ENCODE measurements at regions not wholly inside any gene's neighbourhood (a gene's known extent, or its start where the extent isn't known, plus 50 kb on each side); places are given as distances from the start of the nearest gene placed in this dataset.

DNA sequence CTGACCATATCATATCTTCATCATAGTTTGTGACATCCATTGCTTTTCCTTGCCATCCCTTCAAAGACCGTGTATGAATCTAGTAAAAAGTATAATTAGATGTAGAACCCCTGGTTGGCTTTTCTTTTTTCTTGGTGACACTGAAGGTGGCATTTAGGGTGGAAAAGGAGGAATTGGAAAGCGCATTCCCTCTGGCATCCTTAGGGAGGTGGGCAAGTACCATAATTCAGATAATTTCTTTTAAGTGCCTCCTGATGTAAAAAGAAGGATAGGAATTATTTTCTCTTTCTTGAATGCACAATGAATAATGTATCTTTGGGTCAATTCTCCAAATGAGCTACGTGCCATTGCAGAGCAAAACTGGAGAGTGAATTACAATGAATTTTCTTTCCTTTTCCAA lies 73.2 kb upstream of the SMARCA2 start:
- peak; percentile 6 for DNase-seq (ENCODE audit: low read depth)

DNA sequence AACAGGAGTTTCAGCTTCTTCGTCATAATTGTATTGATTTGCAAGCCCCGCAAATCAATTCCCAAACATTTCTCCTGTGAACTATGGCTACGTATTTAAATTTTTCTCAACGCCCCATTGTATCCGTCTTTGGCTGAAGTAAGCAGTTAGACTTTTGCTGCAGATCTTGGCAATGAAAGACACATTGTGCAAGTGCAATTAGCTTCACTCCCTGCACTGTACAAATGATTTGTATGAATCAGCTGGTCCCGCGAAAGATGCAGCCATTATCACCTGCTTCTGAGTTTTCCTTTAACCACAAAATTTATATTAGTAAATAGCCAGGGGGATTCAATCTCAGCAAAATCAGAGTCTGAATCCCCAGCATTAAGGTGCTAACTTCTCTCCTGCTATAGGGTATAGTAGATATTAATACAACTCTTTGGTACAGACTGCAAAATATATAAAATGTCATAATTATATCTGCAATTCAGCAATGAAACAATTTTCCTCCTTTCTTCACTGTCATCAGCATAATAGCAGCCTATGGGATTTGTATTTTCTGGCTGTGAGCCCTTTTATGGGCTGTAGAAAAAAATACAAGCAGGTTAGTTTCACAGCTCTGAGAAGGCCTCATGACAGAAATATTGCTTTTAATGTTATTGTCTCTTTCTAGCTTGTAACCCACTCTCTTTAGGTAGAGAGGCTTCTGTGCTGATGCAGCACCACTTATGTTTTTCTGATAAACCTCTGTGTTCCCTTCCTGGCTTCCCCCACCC lies 68.4 kb upstream of the SMARCA2 start:
- no peak overlapping the region for H3K4me3 ChIP-seq (ENCODE audit: low read depth, low read length)
- DNase-seq (ENCODE audit: low read depth) = no peak
- TF ChIP-seq, protein P1, sequence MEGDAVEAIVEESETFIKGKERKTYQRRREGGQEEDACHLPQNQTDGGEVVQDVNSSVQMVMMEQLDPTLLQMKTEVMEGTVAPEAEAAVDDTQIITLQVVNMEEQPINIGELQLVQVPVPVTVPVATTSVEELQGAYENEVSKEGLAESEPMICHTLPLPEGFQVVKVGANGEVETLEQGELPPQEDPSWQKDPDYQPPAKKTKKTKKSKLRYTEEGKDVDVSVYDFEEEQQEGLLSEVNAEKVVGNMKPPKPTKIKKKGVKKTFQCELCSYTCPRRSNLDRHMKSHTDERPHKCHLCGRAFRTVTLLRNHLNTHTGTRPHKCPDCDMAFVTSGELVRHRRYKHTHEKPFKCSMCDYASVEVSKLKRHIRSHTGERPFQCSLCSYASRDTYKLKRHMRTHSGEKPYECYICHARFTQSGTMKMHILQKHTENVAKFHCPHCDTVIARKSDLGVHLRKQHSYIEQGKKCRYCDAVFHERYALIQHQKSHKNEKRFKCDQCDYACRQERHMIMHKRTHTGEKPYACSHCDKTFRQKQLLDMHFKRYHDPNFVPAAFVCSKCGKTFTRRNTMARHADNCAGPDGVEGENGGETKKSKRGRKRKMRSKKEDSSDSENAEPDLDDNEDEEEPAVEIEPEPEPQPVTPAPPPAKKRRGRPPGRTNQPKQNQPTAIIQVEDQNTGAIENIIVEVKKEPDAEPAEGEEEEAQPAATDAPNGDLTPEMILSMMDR (IDR thresholded peaks at IDR 0.05; ENCODE audit: insufficient read depth, low read depth, low read length) = no peak

More for the DNA sequence above, 73.2 kb upstream of the SMARCA2 start:
- TF ChIP-seq, protein P1 (IDR thresholded peaks at IDR 0.05; ENCODE audit: insufficient read depth, low read depth, low read length) = peak; percentile 40
- no peak overlapping the region for H3K4me3 ChIP-seq (ENCODE audit: low read depth, low read length)

DNA sequence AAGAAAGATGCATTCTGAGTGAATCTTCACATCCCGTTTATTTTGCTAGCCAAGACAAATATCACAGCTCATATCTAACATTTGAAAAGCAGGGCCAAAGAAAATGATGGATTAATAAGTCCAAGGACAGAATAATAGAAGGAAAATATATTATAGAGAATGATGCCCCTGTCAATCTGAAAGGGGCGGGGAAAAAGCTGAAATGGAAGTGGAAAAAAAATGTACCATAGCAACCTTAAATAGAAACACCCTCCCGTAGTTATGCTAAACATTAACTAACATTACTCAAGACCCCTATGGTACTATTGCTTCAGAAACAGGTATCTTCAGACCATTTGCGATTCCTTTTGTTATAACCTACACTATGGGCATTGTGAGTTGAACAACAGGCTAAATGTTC lies 67.7 kb upstream of the SMARCA2 start:
- no peak overlapping the region for H3K4me3 ChIP-seq (ENCODE audit: low read depth, low read length)
- TF ChIP-seq, protein P1 (IDR thresholded peaks at IDR 0.05; ENCODE audit: insufficient read depth, low read depth, low read length) = no peak
- no peak for DNase-seq (ENCODE audit: low read depth)

DNA sequence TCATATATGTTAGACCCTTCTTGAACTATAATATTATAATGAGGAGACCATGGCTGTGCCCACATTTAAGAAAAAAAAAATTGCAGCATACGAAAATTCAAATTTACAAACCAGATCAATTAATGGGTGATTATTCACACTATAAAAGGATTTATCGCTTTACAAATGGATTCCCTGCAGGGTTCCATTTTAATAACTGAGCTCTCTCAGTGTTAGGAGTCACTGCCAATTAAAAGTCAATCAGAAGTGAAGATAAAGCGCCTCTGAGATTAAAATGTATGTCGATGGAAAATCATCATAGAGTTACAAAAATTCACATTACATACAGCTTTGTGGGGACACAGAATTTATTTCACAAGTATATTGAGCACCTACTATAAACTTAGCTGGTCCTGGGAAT lies 66.6 kb upstream of the SMARCA2 start:
- TF ChIP-seq, protein P1 (IDR thresholded peaks at IDR 0.05; ENCODE audit: insufficient read depth, low read depth, low read length) = no peak
- no peak for DNase-seq (ENCODE audit: low read depth)
- H3K4me3 ChIP-seq (ENCODE audit: low read depth, low read length) = no peak overlapping the region

- TF ChIP-seq, protein P1 (IDR thresholded peaks at IDR 0.05; ENCODE audit: insufficient read depth, low read depth, low read length) = no peak
- no peak overlapping the region for H3K4me3 ChIP-seq (ENCODE audit: low read depth, low read length)
- DNase-seq (ENCODE audit: low read depth) = no peak
These were observed 63.7 kb upstream of the SMARCA2 start for GRCh38 chr9:1951446-1951845.

DNA sequence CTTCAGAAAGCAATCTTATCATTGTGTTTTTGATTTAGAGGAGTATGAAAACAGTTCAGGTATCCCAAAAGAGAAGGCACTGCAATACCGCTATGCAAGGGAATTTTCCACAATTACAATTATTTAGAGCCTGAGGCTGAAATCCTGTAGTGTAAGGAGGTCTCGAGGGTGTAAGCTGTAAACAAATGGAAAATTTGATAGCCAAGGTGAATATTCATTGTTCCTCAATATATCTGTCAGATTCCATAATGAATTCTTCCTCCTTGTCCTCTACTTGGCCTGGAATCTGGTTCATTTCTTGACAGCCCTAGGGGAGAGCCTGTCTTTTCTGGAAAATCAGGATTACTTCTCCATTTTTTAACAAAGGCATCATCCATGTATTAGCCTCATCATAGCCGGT lies 63.1 kb upstream of the SMARCA2 start:
- H3K4me3 ChIP-seq (ENCODE audit: low read depth, low read length) = no peak overlapping the region
- TF ChIP-seq, protein P1 (IDR thresholded peaks at IDR 0.05; ENCODE audit: insufficient read depth, low read depth, low read length) = no peak
- DNase-seq (ENCODE audit: low read depth) = no peak

DNA sequence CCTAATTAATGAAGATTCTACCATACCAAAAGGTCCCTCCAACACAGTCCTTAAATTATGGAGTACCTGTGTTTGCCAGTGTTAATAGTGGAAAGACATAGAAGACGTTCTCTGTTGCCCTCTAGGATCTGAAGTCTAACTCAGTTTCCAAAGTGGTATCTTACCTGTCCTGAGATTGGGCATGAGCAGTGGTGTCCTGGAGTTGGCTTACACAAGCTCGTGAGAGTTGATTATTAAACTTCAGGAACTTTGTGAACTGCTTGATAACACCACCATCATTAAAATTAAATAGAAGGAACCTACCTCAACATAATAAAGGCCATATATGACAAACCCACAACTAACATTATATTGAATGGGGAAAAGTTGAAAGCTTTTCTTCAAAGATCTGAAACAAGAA lies 60.9 kb upstream of the SMARCA2 start:
- no peak overlapping the region for H3K4me3 ChIP-seq (ENCODE audit: low read depth, low read length)
- TF ChIP-seq, protein P1 (IDR thresholded peaks at IDR 0.05; ENCODE audit: insufficient read depth, low read depth, low read length) = no peak

More for the DNA sequence above, 60.9 kb upstream of the SMARCA2 start:
- DNase-seq (ENCODE audit: low read depth) = no peak

Measured in fibroblast of villous mesenchyme (primary cell).